GM18502 (cell line): ENCODE measurements at regions not wholly inside any gene's neighbourhood (a gene's known extent, or its start where the extent isn't known, plus 50 kb on each side); places are given as distances from the start of the nearest gene placed in this dataset.
A peak's percentile ranks its signal among the peaks of the same experiment; 100 is the strongest.

Experiments used
- ATAC-seq: cut with Tn5 transposase; IDR thresholded peaks from one replicate; pipeline ENCODE4 v1.9.1; 2021; ENCODE audit warnings: mild to moderate bottlenecking; ENCODE audit not compliant: unreplicated experiment, poor library complexity

- no peak for ATAC-seq
Measured at GRCh38 chr17:27973258-27974044, 69.0 kb upstream of the NLK start.

- no peak for ATAC-seq
Measured at GRCh38 chr17:27974045-27974436, 68.4 kb upstream of the NLK start.

GRCh38 chr17:27974531-27975145, 67.8 kb upstream of the NLK start:
- no peak for ATAC-seq

- no peak for ATAC-seq
Measured at GRCh38 chr17:27975146-27976011, 67.1 kb upstream of the NLK start.

- no peak for ATAC-seq
Measured at GRCh38 chr17:27976331-27976730, 66.1 kb upstream of the NLK start.

- no peak for ATAC-seq
Measured at GRCh38 chr17:27977751-27978688, 64.5 kb upstream of the NLK start.

- no peak for ATAC-seq
Measured at GRCh38 chr17:27978689-27979175, 63.7 kb upstream of the NLK start.

GRCh38 chr17:27980043-27980442, 62.4 kb upstream of the NLK start:
- ATAC-seq: no peak

- ATAC-seq: no peak
Measured at GRCh38 chr17:27981978-27982377, 60.5 kb upstream of the NLK start.

GRCh38 chr17:27982688-27983087, 59.8 kb upstream of the NLK start:
- ATAC-seq: no peak

GRCh38 chr17:27983853-27984252, 58.6 kb upstream of the NLK start:
- ATAC-seq: no peak

- ATAC-seq: no peak
Measured at GRCh38 chr17:27984404-27984803, 58.1 kb upstream of the NLK start.

GRCh38 chr17:27984816-27985215, 57.7 kb upstream of the NLK start:
- no peak for ATAC-seq

- ATAC-seq: peak; percentile 18
Measured at GRCh38 chr17:27985306-27985705, 57.2 kb upstream of the NLK start.

GRCh38 chr17:27985736-27986399, 56.6 kb upstream of the NLK start:
- ATAC-seq: peak; percentile 60

- no peak for ATAC-seq
Measured at GRCh38 chr17:27986805-27987684, 55.4 kb upstream of the NLK start.

- ATAC-seq: no peak
Measured at GRCh38 chr17:27989046-27989445, 53.4 kb upstream of the NLK start.

- no peak for ATAC-seq
Measured at GRCh38 chr17:27990100-27990499, 52.4 kb upstream of the NLK start.
